ENCODE measurements at regions not wholly inside any gene's neighbourhood (a gene's known extent, or its start where the extent isn't known, plus 50 kb on each side); places are given as distances from the start of the nearest gene placed in this dataset.
"Not testable (repeated sequence)": the region's sequence is repeated elsewhere in the genome, so short reads cannot be mapped to it uniquely, and the experiment has no call there.

DNA sequence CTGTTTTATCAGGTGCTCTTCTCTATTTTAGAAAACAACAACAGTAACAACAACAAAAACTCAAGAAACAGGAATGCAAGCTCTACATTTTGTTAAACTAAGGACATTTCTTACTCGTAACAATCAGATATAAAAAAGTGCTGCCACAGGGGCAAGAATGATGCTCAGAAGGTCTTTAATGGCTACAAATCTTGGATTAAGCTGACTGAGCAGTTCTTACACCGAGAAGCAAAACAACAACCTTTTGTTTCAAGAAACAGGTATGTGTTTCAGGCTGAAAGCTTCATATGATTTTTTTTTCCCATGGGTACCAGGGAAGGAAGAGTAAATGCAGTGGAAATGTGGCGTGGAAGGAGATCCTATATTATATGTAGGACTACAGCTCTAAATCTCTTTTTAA, 786.8 kb upstream of the FBXO33 start:
- ATAC-seq = no peak

DNA sequence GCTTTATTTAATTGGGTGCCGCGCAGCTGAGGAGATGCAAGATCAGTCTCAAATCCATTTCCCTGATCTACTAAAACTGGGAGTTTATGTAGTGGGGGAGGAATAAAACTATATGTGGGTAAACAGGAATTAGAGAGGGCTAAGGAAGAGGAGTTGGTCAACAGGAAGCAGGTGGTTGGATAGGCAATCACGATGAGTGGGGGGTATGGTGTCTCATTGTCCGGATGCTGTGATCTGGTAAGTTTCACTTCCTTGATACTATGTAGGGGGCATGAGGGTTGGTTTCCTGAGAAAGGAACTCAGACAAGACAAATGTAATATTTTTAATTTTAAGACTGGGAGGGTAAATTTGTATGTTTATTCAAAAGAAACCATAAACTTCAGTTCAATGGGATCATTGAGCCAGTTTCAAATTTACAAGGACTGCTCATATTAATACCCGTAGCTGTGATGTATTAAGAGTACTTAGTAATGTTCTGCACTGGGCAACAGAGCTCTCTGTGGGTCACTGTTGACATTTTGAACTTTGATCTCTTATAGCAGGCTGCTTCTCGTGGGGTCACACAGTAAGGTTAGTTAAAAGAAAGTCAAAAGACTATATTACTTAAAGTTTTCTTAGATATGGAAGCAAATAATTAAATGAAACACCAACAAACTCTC, 786.2 kb upstream of the FBXO33 start:
- ATAC-seq = no peak

GRCh38 chr14:40216976-40217375, 784.7 kb upstream of the FBXO33 start:
- ATAC-seq = no peak

GRCh38 chr14:40216408-40216807, 784.2 kb upstream of the FBXO33 start:
- ATAC-seq = not testable (repeated sequence)

DNA sequence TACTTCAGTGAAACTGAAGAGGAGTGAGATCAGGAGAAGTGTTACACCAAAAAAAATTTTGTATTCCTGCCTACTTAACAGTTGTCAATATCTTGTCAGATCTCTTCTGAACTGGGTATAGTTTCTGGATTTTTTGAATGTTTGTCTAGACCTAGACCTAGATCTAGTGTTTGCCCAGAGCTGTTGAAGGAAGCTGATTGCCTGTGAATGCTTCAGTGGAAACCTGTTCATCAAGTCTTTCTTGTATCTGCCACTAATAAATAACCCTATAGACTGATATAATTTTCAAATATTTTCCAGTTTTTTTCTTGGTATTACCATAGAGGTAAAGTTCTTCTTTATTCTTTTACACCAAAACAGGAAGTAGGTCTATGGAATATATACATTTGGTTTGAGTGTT, 781.5 kb upstream of the FBXO33 start:
- no peak for ATAC-seq

- ATAC-seq = no peak
These were observed 772.4 kb upstream of the FBXO33 start for GRCh38 chr14:40204441-40205175.

GRCh38 chr14:40199101-40199500, 766.9 kb upstream of the FBXO33 start:
- no peak for ATAC-seq

- ATAC-seq = no peak
These were observed 765.1 kb upstream of the FBXO33 start for GRCh38 chr14:40197344-40197743.

- ATAC-seq = no peak
These were observed 755.8 kb upstream of the FBXO33 start for GRCh38 chr14:40188006-40188405.

- ATAC-seq = no peak
These were observed 731.9 kb upstream of the FBXO33 start for GRCh38 chr14:40164083-40164482.

DNA sequence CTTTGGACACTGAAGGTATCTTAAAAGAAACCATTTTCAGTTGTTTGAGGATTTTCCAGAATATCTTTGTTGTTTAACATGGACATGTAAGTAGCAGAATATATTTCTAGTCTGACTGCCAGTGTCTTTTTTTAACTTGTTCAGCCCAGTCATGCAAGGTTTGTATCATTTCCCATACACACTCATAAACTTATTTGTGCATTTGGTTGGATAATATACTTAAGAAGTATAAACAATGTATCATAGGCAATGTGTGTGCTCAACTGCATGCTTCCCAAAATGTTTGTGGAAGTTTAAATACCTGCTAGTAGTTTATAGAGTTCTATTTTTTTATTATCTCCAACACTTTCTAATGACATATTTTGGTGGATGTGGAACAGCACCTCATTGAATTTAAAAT, 707.4 kb upstream of the FBXO33 start:
- no peak for ATAC-seq

DNA sequence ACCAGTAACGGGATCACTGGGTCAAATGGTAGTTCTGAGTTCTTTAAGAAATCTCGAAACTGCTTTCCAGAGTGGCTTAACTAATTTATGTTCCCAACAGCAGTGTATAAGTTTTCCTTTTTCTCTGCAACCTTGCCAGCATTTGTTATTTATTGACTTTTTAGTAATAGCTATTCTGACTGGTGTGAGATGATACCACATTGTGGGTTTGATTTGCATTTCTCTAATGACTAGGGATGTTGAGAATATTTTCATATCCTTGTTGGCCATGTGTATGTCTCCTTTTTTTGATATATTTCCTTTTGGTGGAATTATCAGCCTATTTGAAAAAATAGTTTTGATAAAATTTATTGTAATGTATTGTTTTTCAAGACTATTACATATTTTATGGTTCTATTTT, 701.2 kb upstream of the FBXO33 start:
- ATAC-seq = no peak

- no peak for ATAC-seq
These were observed 696.9 kb upstream of the FBXO33 start for GRCh38 chr14:40129159-40129558.

- no peak for ATAC-seq
These were observed 691.6 kb upstream of the FBXO33 start for GRCh38 chr14:40123816-40124215.

DNA sequence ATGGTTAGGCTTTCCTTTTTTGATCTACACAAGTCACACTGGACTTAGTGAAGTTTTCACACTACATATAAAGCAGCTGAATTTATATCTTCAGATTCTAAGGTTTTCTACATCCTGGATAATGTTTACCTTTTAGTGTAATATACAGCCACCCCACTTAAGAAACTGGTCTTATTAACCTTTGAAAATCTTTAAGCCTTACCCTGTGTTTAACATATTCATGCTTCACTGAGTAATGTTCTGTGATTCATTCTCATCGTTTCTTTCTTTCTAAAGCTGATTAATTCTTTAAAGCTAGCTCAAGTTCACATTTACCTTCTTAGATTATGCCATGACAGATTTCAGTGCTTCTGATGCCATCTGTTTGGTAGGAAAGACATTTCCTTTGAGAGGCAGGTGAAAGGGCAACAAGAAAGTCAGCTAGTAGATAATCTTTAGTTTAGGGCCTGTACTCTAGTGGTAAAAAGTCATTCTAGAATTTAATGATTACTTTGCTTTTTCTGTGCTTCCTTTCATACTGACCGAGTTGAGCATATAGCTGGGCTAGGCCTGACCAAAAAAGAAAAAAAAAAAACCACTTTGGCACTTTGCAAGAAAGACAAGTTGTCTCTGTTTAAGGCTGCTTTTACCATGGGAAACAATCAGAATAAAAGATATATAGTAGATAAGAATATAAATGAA, 690.9 kb upstream of the FBXO33 start:
- ATAC-seq = no peak

DNA sequence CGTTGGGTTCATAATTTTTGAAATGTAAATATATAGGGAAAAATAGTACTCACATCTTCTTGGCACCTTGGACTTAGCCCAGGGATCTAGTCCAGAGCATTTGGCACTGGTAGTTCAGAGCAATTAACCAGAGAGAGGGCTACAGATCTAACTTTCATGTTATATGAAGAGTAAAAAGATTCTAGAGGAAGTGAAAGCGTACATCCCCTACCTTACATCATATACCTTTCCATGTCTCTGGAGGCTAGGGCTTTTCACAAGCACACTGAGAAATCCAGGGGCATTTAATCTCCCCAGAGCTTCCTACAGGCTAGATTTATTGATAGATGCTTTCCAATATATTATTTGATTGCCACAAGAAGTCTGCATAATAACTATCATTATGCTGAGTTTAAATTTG, 687.5 kb upstream of the FBXO33 start:
- no peak for ATAC-seq

DNA sequence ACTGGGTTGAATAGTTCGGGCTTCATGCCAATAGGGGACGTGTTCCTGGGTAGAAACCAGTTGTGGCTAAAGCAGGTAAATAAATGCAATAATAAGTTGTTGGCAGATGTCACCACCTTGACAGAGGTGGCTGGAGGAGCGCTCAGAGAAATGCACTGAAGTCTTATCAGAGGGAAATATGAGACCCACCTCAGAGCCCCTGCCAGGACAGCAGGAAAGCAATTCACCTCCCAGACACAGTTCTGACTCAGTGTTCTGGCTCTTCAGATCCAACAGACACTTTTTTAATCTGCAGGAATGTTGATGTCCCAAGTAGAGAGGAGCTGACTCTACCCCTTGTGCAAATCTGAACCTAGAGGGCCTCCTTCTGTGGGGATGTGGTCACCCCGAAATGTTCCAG, 687.1 kb upstream of the FBXO33 start:
- ATAC-seq = no peak

DNA sequence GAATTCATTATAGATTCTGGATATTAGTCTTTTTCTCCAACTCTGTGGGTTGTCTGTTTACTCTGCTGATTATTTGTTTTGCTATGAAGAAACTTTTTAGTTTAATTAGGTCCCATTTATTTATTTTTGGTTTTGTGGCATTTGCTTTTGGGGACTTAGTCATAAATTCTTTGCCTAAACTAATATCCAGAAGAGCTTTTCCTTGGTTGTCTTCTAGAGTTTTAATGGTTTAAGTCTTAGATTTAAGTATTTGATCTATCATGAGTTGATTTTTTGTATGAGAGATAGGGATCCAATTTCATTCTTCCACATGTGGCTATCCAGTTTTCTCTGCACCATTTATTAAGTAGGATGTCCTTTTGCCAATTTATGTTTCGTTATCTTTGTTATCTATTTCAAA, 683.4 kb upstream of the FBXO33 start:
- ATAC-seq = no peak

DNA sequence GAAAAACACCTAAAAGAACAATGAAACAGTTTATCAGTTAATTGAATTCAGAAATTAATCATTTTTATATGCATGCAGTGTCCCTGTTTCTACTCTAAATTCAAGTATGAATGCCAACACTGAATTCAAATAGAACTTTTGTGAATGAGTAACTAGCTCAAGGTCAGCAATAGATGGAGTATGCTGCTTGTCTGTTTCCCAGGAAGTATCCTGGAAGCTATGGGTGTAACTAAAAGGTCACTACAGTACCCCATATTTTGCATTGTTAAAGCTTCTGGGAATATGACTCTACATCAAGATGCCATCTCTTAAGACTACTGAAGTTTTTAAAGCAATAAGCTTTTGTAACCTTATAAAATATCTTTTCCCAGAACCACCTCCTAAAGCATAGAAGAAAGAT, 681.4 kb upstream of the FBXO33 start:
- no peak for ATAC-seq

- no peak for ATAC-seq
These were observed 668.4 kb upstream of the FBXO33 start for GRCh38 chr14:40100544-40101196.

- ATAC-seq = no peak
These were observed 667.1 kb upstream of the FBXO33 start for GRCh38 chr14:40099316-40099715.

- no peak for ATAC-seq
These were observed 666.2 kb upstream of the FBXO33 start for GRCh38 chr14:40098468-40098867.

- no peak for ATAC-seq
These were observed 664.7 kb upstream of the FBXO33 start for GRCh38 chr14:40096968-40097367.

- ATAC-seq = no peak
These were observed 661.6 kb upstream of the FBXO33 start for GRCh38 chr14:40093800-40094199.
